MM.1S (cell line): ENCODE measurements at regions not wholly inside any gene's neighbourhood (a gene's known extent, or its start where the extent isn't known, plus 50 kb on each side); places are given as distances from the start of the nearest gene placed in this dataset.

Experiments used
- CTCF ChIP-seq: fragments of 300-600 bp; sonication (generic); IDR thresholded peaks from 2 replicates; pipeline ENCODE4 v1.5.1; 2016; ENCODE audit warnings: antibody characterized with exemption, low read length, mixed read lengths
- EZH2 ChIP-seq: fragments of 300-600 bp; sonication (generic); optimal IDR thresholded peaks from 2 replicates; pipeline ENCODE3; 2017; ENCODE audit warnings: low read depth, mild to moderate bottlenecking, antibody characterized with exemption, low read length, mixed read lengths

DNA sequence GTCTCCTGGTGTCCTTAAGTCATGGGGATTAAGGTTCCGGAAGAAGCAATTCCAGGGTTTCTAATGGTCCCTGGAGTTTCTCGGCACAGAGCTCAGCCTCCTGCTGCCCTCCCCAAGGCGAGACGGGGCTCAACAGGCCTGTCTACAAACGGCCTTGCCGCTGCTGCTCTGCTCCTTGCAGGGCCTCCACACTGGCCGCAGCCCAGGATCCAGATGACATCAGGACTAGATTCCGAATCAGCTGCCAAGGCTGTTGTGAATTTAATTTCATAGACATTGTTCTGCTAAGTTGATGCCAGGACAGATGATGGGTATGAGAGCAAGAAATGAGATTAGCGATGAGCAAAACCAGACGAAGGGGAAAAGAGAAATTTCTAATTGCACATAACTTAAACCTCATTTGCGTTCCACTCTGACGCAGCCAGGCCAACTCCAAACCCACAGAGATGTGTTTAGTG is 103.6 kb upstream of the BACE2 start:
- no peak for TF ChIP-seq CTCF
- no peak for TF ChIP-seq EZH2
